H9 (cell line): ENCODE measurements at regions not wholly inside any gene's neighbourhood (a gene's known extent, or its start where the extent isn't known, plus 50 kb on each side); places are given as distances from the start of the nearest gene placed in this dataset.

Source experiments
- DNase-seq: peaks from one replicate; pipeline ENCODE4 v3.0.0-alpha.2; 2017
- H2AFZ ChIP-seq: one replicate; pipeline ENCODE4 v1.6.1; 2013; ENCODE audit warnings: mild to moderate bottlenecking, low read length, control low read depth, moderate library complexity
- H2AK5ac ChIP-seq: 2 replicates; pipeline ENCODE4 v1.6.1; 2013; ENCODE audit warnings: low read length, control low read depth, mixed read lengths; ENCODE audit not compliant: insufficient read length
- H2BK120ac ChIP-seq: one replicate; pipeline ENCODE4 v1.6.1; 2013; ENCODE audit warnings: low read depth, mild to moderate bottlenecking, low read length, control low read depth, inconsistent platforms; ENCODE audit not compliant: poor library complexity, severe bottlenecking
- H2BK12ac ChIP-seq: 2 replicates; pipeline ENCODE4 v1.6.1; 2013; ENCODE audit warnings: low read length, control low read depth, mixed read lengths, low read depth; ENCODE audit not compliant: insufficient read length
- H2BK15ac ChIP-seq: 2 replicates; pipeline ENCODE4 v1.6.1; 2013; ENCODE audit warnings: low read depth, low read length, control low read depth
- H2BK20ac ChIP-seq: one replicate; pipeline ENCODE4 v1.6.1; 2013; ENCODE audit warnings: low read depth, mild to moderate bottlenecking, low read length, control low read depth, inconsistent platforms; ENCODE audit not compliant: poor library complexity, severe bottlenecking
- H2BK5ac ChIP-seq: 2 replicates; pipeline ENCODE4 v1.6.1; 2013; ENCODE audit warnings: low read length, control low read depth, mixed read lengths; ENCODE audit not compliant: insufficient read length
- H3K14ac ChIP-seq: 2 replicates; pipeline ENCODE4 v1.6.1; 2013; ENCODE audit warnings: low read length, control low read depth; ENCODE audit not compliant: insufficient read depth
- H3K18ac ChIP-seq: 2 replicates; pipeline ENCODE4 v1.6.1; 2013; ENCODE audit warnings: low read depth, mild to moderate bottlenecking, mixed read lengths, low read length, control low read depth; ENCODE audit not compliant: insufficient read length
- H3K23ac ChIP-seq: 2 replicates; pipeline ENCODE4 v1.6.1; 2013; ENCODE audit warnings: low read length, control low read depth, mixed read lengths, low read depth; ENCODE audit not compliant: insufficient read length
- H3K23me2 ChIP-seq: 2 replicates; pipeline ENCODE4 v1.6.1; 2013; ENCODE audit warnings: low read depth, mild to moderate bottlenecking, mixed read lengths, low read length, control low read depth; ENCODE audit not compliant: insufficient read length, poor library complexity, severe bottlenecking
- H3K27ac ChIP-seq: 2 replicates; pipeline ENCODE4 v1.5.1; 2013; ENCODE audit warnings: low read length, control low read depth, mixed read lengths, low read depth; ENCODE audit not compliant: insufficient read length
- H3K27me3 ChIP-seq: 2 replicates; pipeline ENCODE4 v1.6.1; 2013; ENCODE audit warnings: low read length, control low read depth, inconsistent platforms; ENCODE audit not compliant: insufficient read depth
- H3K4ac ChIP-seq: 2 replicates; pipeline ENCODE4 v1.6.1; 2013; ENCODE audit warnings: low read depth, mild to moderate bottlenecking, control low read depth, inconsistent platforms, low read length, moderate library complexity
- H3K4me1 ChIP-seq: 2 replicates; pipeline ENCODE4 v1.6.1; 2013; ENCODE audit warnings: low read length, control low read depth, inconsistent platforms; ENCODE audit not compliant: insufficient read depth
- H3K4me2 ChIP-seq: 2 replicates; pipeline ENCODE4 v1.6.1; 2013; ENCODE audit warnings: low read length, control low read depth, mixed read lengths; ENCODE audit not compliant: insufficient read length, insufficient read depth
- H3K56ac ChIP-seq: 2 replicates; pipeline ENCODE4 v1.6.1; 2013; ENCODE audit warnings: low read depth, mild to moderate bottlenecking, mixed read lengths, low read length, control low read depth; ENCODE audit not compliant: insufficient read length
- H3K79me1 ChIP-seq: 2 replicates; pipeline ENCODE4 v1.6.1; 2013; ENCODE audit warnings: low read depth, mild to moderate bottlenecking, moderate library complexity, low read length, control low read depth, inconsistent platforms; ENCODE audit not compliant: insufficient read depth, poor library complexity, severe bottlenecking
- H3K79me2 ChIP-seq: 2 replicates; pipeline ENCODE4 v1.6.1; 2013; ENCODE audit warnings: low read length, control low read depth, inconsistent platforms; ENCODE audit not compliant: insufficient read depth
- H3K9ac ChIP-seq: 2 replicates; pipeline ENCODE4 v1.6.1; 2013; ENCODE audit warnings: low read length, control low read depth, mixed read lengths; ENCODE audit not compliant: insufficient read length; ENCODE audit errors: extremely low read depth
- H3K9me3 ChIP-seq: one replicate; pipeline ENCODE4 v1.6.1; 2013; ENCODE audit warnings: low read depth, low read length, inconsistent platforms; ENCODE audit not compliant: control insufficient read depth
- H3T11ph ChIP-seq: one replicate; pipeline ENCODE4 v1.6.1; 2013; ENCODE audit warnings: mild to moderate bottlenecking, low read length, control low read depth, inconsistent platforms
- H4K20me1 ChIP-seq: one replicate; pipeline ENCODE4 v1.6.1; 2013; ENCODE audit not compliant: control insufficient read depth, insufficient read length, insufficient read depth
- H4K5ac ChIP-seq: 2 replicates; pipeline ENCODE4 v1.6.1; 2013; ENCODE audit warnings: low read depth, mild to moderate bottlenecking, mixed read lengths, low read length, control low read depth; ENCODE audit not compliant: insufficient read length
- H4K8ac ChIP-seq: replicated peaks from 2 replicates; pipeline ENCODE4 v1.6.1; 2013; ENCODE audit warnings: low read length, control low read depth, mixed read lengths, low read depth; ENCODE audit not compliant: insufficient read length
- H4K91ac ChIP-seq: 2 replicates; pipeline ENCODE4 v1.6.1; 2013; ENCODE audit warnings: low read depth, mild to moderate bottlenecking, moderate library complexity, mixed read lengths, low read length, control low read depth; ENCODE audit not compliant: insufficient read length
- H3K27ac Mint-ChIP-seq, 3 experiments: 2 replicates in 2 of 3; 3 replicates in 1 of 3; pipeline ENCODE4 v1.8.0; 2020 to 2021; ENCODE audit warnings: mixed read lengths in 3 of 3, mild to moderate bottlenecking in 1 of 3, moderate library complexity in 1 of 3
- H3K27me3 Mint-ChIP-seq: 2 replicates; pipeline ENCODE4 v1.8.0; 2021; ENCODE audit warnings: low read depth, mild to moderate bottlenecking, moderate library complexity, mixed read lengths
- H3K36me3 Mint-ChIP-seq, 3 experiments: 2 replicates in 2 of 3; 3 replicates in 1 of 3; pipeline ENCODE4 v1.8.0; 2020 to 2021; ENCODE audit warnings: low read depth in 3 of 3, mixed read lengths in 3 of 3; ENCODE audit not compliant: insufficient read depth in 1 of 3
- H3K4me1 Mint-ChIP-seq, 2 experiments: 2 replicates each; pipeline ENCODE4 v1.8.0; 2020; ENCODE audit warnings: mixed read lengths in 2 of 2
- H3K4me3 Mint-ChIP-seq, 2 experiments: 2 replicates in 1 of 2; 3 replicates in 1 of 2; pipeline ENCODE4 v1.8.0; 2020 to 2021; ENCODE audit warnings: mild to moderate bottlenecking in 2 of 2, mixed read lengths in 2 of 2, moderate library complexity in 1 of 2
- H3K9me3 Mint-ChIP-seq, 2 experiments: 2 replicates in 1 of 2; 3 replicates in 1 of 2; pipeline ENCODE4 v1.8.0; 2020; ENCODE audit warnings: mild to moderate bottlenecking in 2 of 2, mixed read lengths in 2 of 2, moderate library complexity in 1 of 2
- CTCF ChIP-seq: fragments of 200-600 bp; sonication (generic); conservative IDR thresholded peaks from 3 replicates; pipeline ENCODE4 v1.8.0; 2021; ENCODE audit warnings: antibody characterized with exemption, mild to moderate bottlenecking
- WGBS: extraction: QIAGEN DNeasy Blood & Tissue Kit; methylation state at CpG from one replicate; pipeline ENCODE4 v1.1.7; 2013; ENCODE audit warnings: missing lambda C conversion rate, low lambda C conversion rate, mixed read lengths; ENCODE audit not compliant: insufficient read length; ENCODE audit errors: extremely low coverage; 5-methylcytosine and 5-hydroxymethylcytosine counted together

GRCh38 chr2:23155022-23155421 lies 230.0 kb upstream of the KLHL29 start:
- H3K23ac ChIP-seq = no peak overlapping the region
- no peaks in the 10 kb centered on the region for H4K20me1 ChIP-seq
- no peaks in the 10 kb centered on the region for H3K4me1 Mint-ChIP-seq
- no peak overlapping the region for H2BK12ac ChIP-seq
- no peaks in the 10 kb centered on the region for H3K9me3 ChIP-seq
- H3K36me3 Mint-ChIP-seq = 0 out of 7 replicates have a peak, but pooled peaks cover 0 to 4% (median 0%) of the 10 kb centered on the region in 3 experiments
- no peak overlapping the region for H3K18ac ChIP-seq
- no peaks in the 10 kb centered on the region for H3K23me2 ChIP-seq
- no peak overlapping the region for H3K27ac ChIP-seq
- H2BK5ac ChIP-seq = no peak overlapping the region
- H2AFZ ChIP-seq = no peak overlapping the region
- H3K56ac ChIP-seq = no peak overlapping the region
- no peak overlapping the region for H2AK5ac ChIP-seq
- no CpG with 5 or more reads among the region's 4 CpGs for WGBS
- H3K4me2 ChIP-seq = no peak overlapping the region
- no peak overlapping the region for H3K14ac ChIP-seq
- no peaks in the 10 kb centered on the region for H3K79me2 ChIP-seq
- no peak overlapping the region for H4K5ac ChIP-seq
- DNase-seq = no peak
- H3K4me1 ChIP-seq = no peaks in the 10 kb centered on the region
- no peak overlapping the region for H3K9ac ChIP-seq
- no peak overlapping the region for H3K4me3 Mint-ChIP-seq
- no peak overlapping the region for H2BK15ac ChIP-seq
- H4K91ac ChIP-seq = no peak overlapping the region
- H3K27me3 ChIP-seq = no peaks in the 10 kb centered on the region
- no peak for TF ChIP-seq CTCF
- no peak overlapping the region for H3K27ac Mint-ChIP-seq
- no peak overlapping the region for H2BK120ac ChIP-seq
- no peak overlapping the region for H2BK20ac ChIP-seq
- H3K9me3 Mint-ChIP-seq = no peaks in the 10 kb centered on the region; a peak in 1 of 5 replicates
- no peak overlapping the region for H3T11ph ChIP-seq
- H4K8ac ChIP-seq = no peak overlapping the region
- H3K4ac ChIP-seq = no peak overlapping the region
- H3K27me3 Mint-ChIP-seq = peaks cover 7% of the 10 kb centered on the region; the same call in 1 of the 2 replicates
- no peaks in the 10 kb centered on the region for H3K79me1 ChIP-seq
